OCI-LY7 (cell line): ENCODE measurements at regions not wholly inside any gene's neighbourhood (a gene's known extent, or its start where the extent isn't known, plus 50 kb on each side); places are given as distances from the start of the nearest gene placed in this dataset.

Experiments used
- CTCF ChIP-seq: fragments of 200-600 bp; sonication (generic); conservative IDR thresholded peaks from 2 replicates; pipeline ENCODE4 v1.5.1; 2014; ENCODE audit warnings: mild to moderate bottlenecking, antibody characterized with exemption, low read length, moderate library complexity, mixed read lengths
- EZH2phosphoT487 ChIP-seq: fragments of 200-600 bp; sonication (generic); IDR thresholded peaks from 2 replicates; pipeline ENCODE4 v1.6.1; 2018; ENCODE audit warnings: low read depth, borderline replicate concordance, mild to moderate bottlenecking, mixed run types, antibody characterized with exemption, low read length, moderate library complexity, mixed read lengths

- TF ChIP-seq CTCF = no peak
- no peak for TF ChIP-seq EZH2phosphoT487
Observed at GRCh38 chr5:144048259-144048856, 122.1 kb downstream of the YIPF5 start.
